IgD-negative memory B cell (primary cell): ENCODE measurements at regions not wholly inside any gene's neighbourhood (a gene's known extent, or its start where the extent isn't known, plus 50 kb on each side); places are given as distances from the start of the nearest gene placed in this dataset.

Experiments used
- H3K27ac Mint-ChIP-seq, 3 donors: one replicate each; pipeline ENCODE4 v1.8.0; 2020 to 2022; ENCODE audit warnings: mild to moderate bottlenecking in 3 of 3, mixed read lengths in 3 of 3, moderate library complexity in 1 of 3
- H3K27me3 Mint-ChIP-seq: one replicate; pipeline ENCODE4 v1.8.0; 2021; ENCODE audit warnings: mixed read lengths
- H3K36me3 Mint-ChIP-seq: one replicate; pipeline ENCODE4 v1.8.0; 2020; ENCODE audit warnings: mild to moderate bottlenecking, mixed read lengths
- H3K4me1 Mint-ChIP-seq, 3 donors: one replicate each; pipeline ENCODE4 v1.8.0; 2020 to 2022; ENCODE audit warnings: mixed read lengths in 3 of 3, mild to moderate bottlenecking in 1 of 3
- H3K4me3 Mint-ChIP-seq, 4 donors: one replicate each; pipeline ENCODE4 v1.8.0; 2020 to 2022; ENCODE audit warnings: mild to moderate bottlenecking in 4 of 4, mixed read lengths in 4 of 4, moderate library complexity in 3 of 4
- H3K9me3 Mint-ChIP-seq, 3 donors: one replicate each; pipeline ENCODE4 v1.8.0; 2020 to 2021; ENCODE audit warnings: mixed read lengths in 3 of 3, mild to moderate bottlenecking in 1 of 3

DNA sequence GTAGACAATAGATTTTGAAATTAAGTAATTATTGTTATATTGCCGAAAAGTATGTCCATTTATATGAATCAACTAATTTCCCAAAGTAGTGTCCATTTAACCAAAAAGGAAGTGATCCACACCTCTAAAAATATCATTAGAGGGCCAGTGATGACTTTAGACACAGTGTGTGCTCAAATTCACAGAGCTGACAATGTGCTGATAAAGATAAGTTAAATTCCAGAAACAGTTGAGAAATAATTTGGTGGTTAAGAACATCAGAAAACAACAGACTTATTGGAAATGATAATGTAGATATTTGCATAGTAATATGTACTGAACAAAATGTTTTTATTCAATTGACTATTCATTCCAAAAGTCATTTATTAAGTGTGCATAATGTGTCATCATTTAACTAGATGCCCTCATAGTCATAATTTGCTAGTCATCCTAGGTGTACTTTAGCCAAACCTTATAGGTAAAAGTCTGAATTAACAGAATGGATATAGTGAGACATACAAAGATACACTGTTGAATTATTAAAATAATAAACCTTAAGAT lies 230.2 kb upstream of the ADAMTS9 start:
- Mint-ChIP-seq H3K9me3 (peaks cover 0 to 3% (median 0%) of the 10 kb centered on the region in 3 donors), H3K4me1 (no peaks in the 10 kb centered on the region), H3K4me3 (no peak overlapping the region), H3K36me3 (no peaks in the 10 kb centered on the region), H3K27me3 (no peaks in the 10 kb centered on the region), H3K27ac (no peak overlapping the region)

DNA sequence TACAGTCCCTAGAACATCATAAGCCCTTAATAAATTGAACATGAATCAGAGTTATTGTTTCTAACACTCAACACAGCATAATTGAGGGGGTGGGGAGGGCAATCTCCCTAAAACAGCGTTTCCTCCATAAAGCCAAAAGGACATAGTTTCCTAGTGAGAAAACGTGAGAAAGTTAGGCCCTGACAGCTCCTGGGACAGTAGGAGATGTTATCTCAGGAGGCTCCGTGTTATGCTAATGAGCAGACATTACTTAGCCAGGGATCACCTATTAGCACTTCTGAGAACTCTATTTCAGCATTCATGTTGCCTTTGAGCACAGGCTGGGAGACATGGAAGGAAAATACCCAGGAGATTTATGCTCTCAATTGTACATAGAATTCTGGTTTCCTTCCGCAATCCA lies 229.1 kb upstream of the ADAMTS9 start:
- no peak overlapping the region for H3K27ac Mint-ChIP-seq
- H3K4me3 Mint-ChIP-seq, result no peak overlapping the region
- H3K9me3 Mint-ChIP-seq, result peaks cover 0 to 3% (median 0%) of the 10 kb centered on the region in 3 donors
- H3K27me3 Mint-ChIP-seq, result no peaks in the 10 kb centered on the region
- H3K36me3 Mint-ChIP-seq, result no peaks in the 10 kb centered on the region
- no peaks in the 10 kb centered on the region for H3K4me1 Mint-ChIP-seq

DNA sequence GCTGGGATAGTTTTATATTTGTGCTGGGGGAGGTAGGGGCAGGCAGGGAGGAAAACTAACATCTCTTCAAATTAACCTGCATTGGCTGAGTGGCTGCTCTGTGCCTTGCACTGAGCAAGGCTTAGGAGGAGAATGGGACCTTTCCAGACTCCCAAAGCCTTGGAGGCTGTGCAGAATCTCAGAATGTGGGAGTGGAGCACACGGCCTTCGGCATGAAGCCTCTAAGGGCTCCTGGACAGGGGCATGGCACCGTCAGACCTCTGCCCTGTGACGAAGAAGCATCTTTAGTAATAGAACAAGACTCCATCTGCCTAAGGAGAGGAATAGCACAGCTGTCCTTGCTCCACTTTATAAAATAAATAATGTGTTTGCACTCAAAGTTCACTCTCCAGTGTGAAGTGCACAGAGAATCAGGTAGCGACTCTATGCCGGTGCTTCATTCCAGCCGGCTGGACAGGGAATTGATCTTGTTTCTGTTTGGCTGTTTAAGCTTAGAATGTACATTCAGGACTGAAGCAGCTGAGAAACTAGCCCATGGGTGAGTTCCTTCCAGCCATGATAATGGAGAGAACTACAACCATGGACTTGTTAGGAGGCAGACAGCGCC lies 228.5 kb upstream of the ADAMTS9 start:
- H3K4me3 Mint-ChIP-seq, result no peak overlapping the region
- H3K27ac Mint-ChIP-seq, result no peak overlapping the region
- H3K4me1 Mint-ChIP-seq, result no peaks in the 10 kb centered on the region
- no peaks in the 10 kb centered on the region for H3K36me3 Mint-ChIP-seq
- H3K27me3 Mint-ChIP-seq, result no peaks in the 10 kb centered on the region
- H3K9me3 Mint-ChIP-seq, result peaks cover 0 to 5% (median 0%) of the 10 kb centered on the region in 3 donors

DNA sequence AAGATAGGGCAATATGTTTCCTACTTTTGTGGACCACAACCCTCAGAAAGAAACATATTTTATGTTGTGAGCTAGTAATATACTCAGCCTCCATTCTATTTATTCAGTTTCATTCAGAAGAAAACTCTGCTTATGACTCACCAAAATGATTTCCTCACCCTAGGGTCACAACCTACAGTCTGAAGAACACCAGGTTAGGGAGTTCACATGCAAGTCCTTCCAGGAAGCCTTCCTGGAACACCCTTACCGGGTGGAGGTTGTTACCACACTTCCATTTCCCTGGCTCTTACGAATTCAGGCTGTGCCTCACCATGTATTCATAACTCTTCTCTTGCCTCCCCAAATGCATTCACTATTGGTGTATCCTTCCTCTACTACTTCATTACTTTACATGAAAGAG lies 228.0 kb upstream of the ADAMTS9 start:
- Mint-ChIP-seq H3K27me3 (no peaks in the 10 kb centered on the region), H3K4me3 (no peak overlapping the region), H3K9me3 (peaks cover 0 to 9% (median 2%) of the 10 kb centered on the region in 3 donors), H3K4me1 (no peaks in the 10 kb centered on the region), H3K27ac (no peak overlapping the region), H3K36me3 (no peaks in the 10 kb centered on the region)

- Mint-ChIP-seq H3K9me3 (peaks cover 0 to 6% (median 5%) of the 10 kb centered on the region in 3 donors), H3K27me3 (no peaks in the 10 kb centered on the region), H3K27ac (no peak overlapping the region), H3K36me3 (no peaks in the 10 kb centered on the region), H3K4me3 (no peak overlapping the region), H3K4me1 (no peaks in the 10 kb centered on the region)
Measured at GRCh38 chr3:64913515-64913914, 225.7 kb upstream of the ADAMTS9 start.

DNA sequence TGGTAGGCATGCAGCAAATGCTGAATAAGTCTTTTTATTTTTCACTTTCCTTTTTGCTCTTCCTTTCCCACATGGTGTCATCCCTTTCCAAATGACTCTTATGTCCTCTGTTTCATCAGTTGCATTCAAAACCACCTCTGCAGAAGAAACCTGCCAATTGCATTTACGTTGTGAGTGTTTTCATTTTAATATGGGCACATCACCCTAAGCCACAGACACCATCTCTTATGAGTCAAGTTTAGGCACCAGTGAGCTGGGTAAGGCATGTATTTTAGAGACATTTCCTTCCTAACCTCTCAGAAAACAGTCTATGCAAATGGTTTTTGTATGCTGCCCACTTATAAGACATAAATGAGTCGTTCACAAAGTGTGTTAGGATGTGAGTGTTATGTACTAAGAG lies 223.3 kb upstream of the ADAMTS9 start:
- Mint-ChIP-seq H3K36me3 (no peaks in the 10 kb centered on the region), H3K27ac (no peak overlapping the region), H3K9me3 (peaks cover 3 to 6% (median 5%) of the 10 kb centered on the region in 3 donors), H3K4me3 (no peak overlapping the region), H3K4me1 (no peaks in the 10 kb centered on the region), H3K27me3 (peaks cover 1% of the 10 kb centered on the region)

- Mint-ChIP-seq H3K9me3 (peaks cover 3 to 6% (median 5%) of the 10 kb centered on the region in 3 donors), H3K4me1 (no peaks in the 10 kb centered on the region), H3K27ac (no peak overlapping the region), H3K36me3 (no peaks in the 10 kb centered on the region), H3K27me3 (peaks cover 1% of the 10 kb centered on the region), H3K4me3 (no peak overlapping the region)
Measured at GRCh38 chr3:64909757-64910467, 222.1 kb upstream of the ADAMTS9 start.

DNA sequence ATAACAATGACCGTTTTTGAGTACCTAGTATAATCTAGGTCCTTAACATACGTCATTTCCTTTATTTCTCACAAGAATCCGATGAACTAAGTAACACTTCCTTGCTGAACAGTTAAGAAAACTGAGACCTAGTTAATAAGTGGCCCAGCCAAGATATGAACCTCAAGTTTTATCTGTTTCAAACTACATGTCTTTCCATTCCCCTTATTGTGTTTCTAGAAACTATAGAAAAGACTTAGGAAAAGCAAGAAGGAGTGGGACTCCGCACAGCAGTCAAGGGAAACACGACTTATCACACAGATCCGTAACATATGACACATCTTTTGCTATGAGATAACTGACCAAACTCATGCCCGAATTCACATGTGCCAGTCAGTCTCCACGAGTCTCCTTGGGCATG lies 221.2 kb upstream of the ADAMTS9 start:
- H3K4me1 Mint-ChIP-seq, result no peaks in the 10 kb centered on the region
- H3K36me3 Mint-ChIP-seq, result no peaks in the 10 kb centered on the region
- no peak overlapping the region for H3K27ac Mint-ChIP-seq
- H3K4me3 Mint-ChIP-seq, result no peak overlapping the region
- peaks cover 1% of the 10 kb centered on the region for H3K27me3 Mint-ChIP-seq
- peaks cover 3 to 6% (median 5%) of the 10 kb centered on the region in 3 donors for H3K9me3 Mint-ChIP-seq

GRCh38 chr3:64908251-64908685 lies 220.5 kb upstream of the ADAMTS9 start:
- Mint-ChIP-seq H3K36me3 (no peaks in the 10 kb centered on the region), H3K27ac (no peak overlapping the region), H3K4me3 (no peak overlapping the region), H3K9me3 (peaks cover 3 to 6% (median 5%) of the 10 kb centered on the region in 3 donors), H3K27me3 (peaks cover 1% of the 10 kb centered on the region), H3K4me1 (no peaks in the 10 kb centered on the region)

DNA sequence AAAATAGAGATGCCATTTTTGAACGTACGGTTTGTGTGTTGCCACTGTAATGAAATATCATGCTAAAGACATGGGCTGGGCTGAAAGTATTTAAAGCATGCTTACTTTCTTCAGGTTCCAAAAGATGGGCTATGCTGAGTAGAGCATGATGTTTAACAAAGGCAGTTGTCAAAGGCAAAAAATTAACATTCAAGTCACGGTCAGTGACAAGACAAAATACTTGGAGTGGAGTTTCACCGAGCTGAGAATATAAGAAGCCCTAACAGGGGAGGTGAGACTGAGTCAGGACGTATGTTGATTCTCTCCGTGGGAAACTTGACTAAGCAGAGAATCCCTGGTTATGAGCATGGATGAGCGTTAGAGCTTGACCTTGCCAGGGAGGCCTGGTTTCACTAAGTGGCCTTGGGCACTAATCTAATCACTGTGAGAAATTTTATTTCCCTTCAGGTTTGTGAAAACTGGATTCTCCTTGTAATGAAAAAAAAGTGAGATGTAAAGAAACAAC lies 218.2 kb upstream of the ADAMTS9 start:
- no peak overlapping the region for H3K27ac Mint-ChIP-seq
- no peaks in the 10 kb centered on the region for H3K36me3 Mint-ChIP-seq
- peaks cover 1% of the 10 kb centered on the region for H3K27me3 Mint-ChIP-seq
- H3K9me3 Mint-ChIP-seq, result peaks cover under 1 to 4% (median 3%) of the 10 kb centered on the region in 3 donors
- no peak overlapping the region for H3K4me3 Mint-ChIP-seq
- no peaks in the 10 kb centered on the region for H3K4me1 Mint-ChIP-seq

GRCh38 chr3:64903006-64903405 lies 215.2 kb upstream of the ADAMTS9 start:
- Mint-ChIP-seq H3K4me3 (no peak overlapping the region), H3K9me3 (peaks cover 0 to 1% (median 0%) of the 10 kb centered on the region in 3 donors), H3K4me1 (no peaks in the 10 kb centered on the region), H3K36me3 (peaks cover 1% of the 10 kb centered on the region), H3K27me3 (peaks cover 1% of the 10 kb centered on the region), H3K27ac (no peak overlapping the region)

GRCh38 chr3:64901986-64902516 lies 214.3 kb upstream of the ADAMTS9 start:
- Mint-ChIP-seq H3K4me1 (no peaks in the 10 kb centered on the region), H3K36me3 (peaks cover 1% of the 10 kb centered on the region), H3K27ac (no peak overlapping the region), H3K9me3 (peaks cover 0 to 3% (median 0%) of the 10 kb centered on the region in 3 donors), H3K27me3 (no peaks in the 10 kb centered on the region), H3K4me3 (no peak overlapping the region)

- no peaks in the 10 kb centered on the region for H3K27me3 Mint-ChIP-seq
- H3K4me1 Mint-ChIP-seq, result no peaks in the 10 kb centered on the region
- no peak overlapping the region for H3K4me3 Mint-ChIP-seq
- H3K36me3 Mint-ChIP-seq, result peaks cover 1% of the 10 kb centered on the region
- H3K27ac Mint-ChIP-seq, result no peak overlapping the region
- H3K9me3 Mint-ChIP-seq, result peaks cover 0 to 3% (median 0%) of the 10 kb centered on the region in 3 donors
Measured at GRCh38 chr3:64901522-64901885, 213.7 kb upstream of the ADAMTS9 start.

GRCh38 chr3:64900617-64901521 lies 213.1 kb upstream of the ADAMTS9 start:
- Mint-ChIP-seq H3K27ac (no peak overlapping the region), H3K9me3 (peaks cover 0 to 3% (median 0%) of the 10 kb centered on the region in 3 donors), H3K27me3 (no peaks in the 10 kb centered on the region), H3K4me1 (no peaks in the 10 kb centered on the region), H3K4me3 (no peak overlapping the region), H3K36me3 (peaks cover 1% of the 10 kb centered on the region)
